ENCODE measurements at regions not wholly inside any gene's neighbourhood (a gene's known extent, or its start where the extent isn't known, plus 50 kb on each side); places are given as distances from the start of the nearest gene placed in this dataset.

GRCh38 chr1:189790335-189790734 lies 687.3 kb downstream of the BRINP3 start (continued):
- no peak for TF ChIP-seq POLR2AphosphoS5 (IDR thresholded peaks at IDR 0.05; ENCODE audit: low read depth)
- TF ChIP-seq EZH2phosphoT487 (IDR thresholded peaks at IDR 0.05; ENCODE audit: unreplicated experiment) = no peak
- TF ChIP-seq CREB1 (CRISPR knock-in tag; IDR thresholded peaks at IDR 0.05; ENCODE audit: low read depth) = no peak
- no peak for TF ChIP-seq ZNF331 (CRISPR knock-in tag; IDR thresholded peaks at IDR 0.05; ENCODE audit: low read depth)
- TF ChIP-seq CTCF (conservative IDR thresholded peaks at IDR 0.05; ENCODE audit: low read depth in 2 of 2) = no peak

GRCh38 chr1:189803364-189803763 lies 674.3 kb downstream of the BRINP3 start:
- Mint-ChIP-seq H3K4me1 (peaks cover 12% of the 10 kb centered on the region; the same call in 2 of the 3 replicates), H3K9me3 (no peaks in the 10 kb centered on the region), H3K4me3 (no peak overlapping the region), H3K27ac (no peak overlapping the region), H3K36me3 (ENCODE audit: low read depth) (no peaks in the 10 kb centered on the region), H3K27me3 (ENCODE audit: insufficient read depth, low read depth, poor library complexity) (no peaks in the 10 kb centered on the region)
- H3K79me2 ChIP-seq (replicated peaks; ENCODE audit: insufficient read depth) = no peaks in the 10 kb centered on the region
- H2AFZ ChIP-seq = no peak overlapping the region
- no peak overlapping the region for H3K27ac ChIP-seq (ENCODE audit: low read depth)
- peaks cover 5% of the 10 kb centered on the region; the same call in 1 of the 2 replicates for H3K4me1 ChIP-seq (ENCODE audit: insufficient read depth)
- ATAC-seq (peak; percentile 93), DNase-seq (ENCODE audit: low spot score) (peak; percentile 59)
- H3K4me2 ChIP-seq = no peak overlapping the region
- TF ChIP-seq CREB1 (CRISPR knock-in tag; IDR thresholded peaks at IDR 0.05; ENCODE audit: low read depth) (no peak), NANOG (IDR thresholded peaks at IDR 0.05; ENCODE audit: borderline replicate concordance) (no peak), EZH2 (IDR thresholded peaks at IDR 0.05; ENCODE audit: low read depth, unreplicated experiment) (no peak), EZH2phosphoT487 (IDR thresholded peaks at IDR 0.05; ENCODE audit: unreplicated experiment) (no peak), ETS1 (IDR thresholded peaks at IDR 0.05) (no peak), ZNF331 (CRISPR knock-in tag; IDR thresholded peaks at IDR 0.05; ENCODE audit: low read depth) (no peak), CTCF (conservative IDR thresholded peaks at IDR 0.05; ENCODE audit: low read depth in 2 of 2) (peak in 1 of 2 experiments; percentile 22; a peak in 1 of 4 replicates)
- no peaks in the 10 kb centered on the region for H3F3A ChIP-seq (replicated peaks; ENCODE audit: low read depth)
- no peaks in the 10 kb centered on the region for H3K27me3 ChIP-seq (ENCODE audit: insufficient read depth)
- H3K9me2 ChIP-seq (ENCODE audit: insufficient read depth) = no peaks in the 10 kb centered on the region
- H3K4me3 ChIP-seq = no peak overlapping the region
- no peaks in the 10 kb centered on the region for H3K36me3 ChIP-seq (ENCODE audit: insufficient read depth)
- no peaks in the 10 kb centered on the region for H4K20me1 ChIP-seq (replicated peaks; ENCODE audit: insufficient read depth)

Data from GM23338 (cell line).